ENCODE measurements at regions not wholly inside any gene's neighbourhood (a gene's known extent, or its start where the extent isn't known, plus 50 kb on each side); places are given as distances from the start of the nearest gene placed in this dataset.

GRCh38 chr13:79663435-79663834, 182.5 kb downstream of the NDFIP2 start:
- TF ChIP-seq ZNF317 (CRISPR knock-in tag; IDR thresholded peaks at IDR 0.05; ENCODE audit: borderline replicate concordance, low read depth): no peak
- TF ChIP-seq MAX (CRISPR knock-in tag; IDR thresholded peaks at IDR 0.05): no peak
- no peak for TF ChIP-seq CTCF (IDR thresholded peaks at IDR 0.05)
- TF ChIP-seq ZSCAN18 (CRISPR knock-in tag; IDR thresholded peaks at IDR 0.05): no peak
- no peak for TF ChIP-seq KAT7 (CRISPR knock-in tag; IDR thresholded peaks at IDR 0.05; ENCODE audit: borderline replicate concordance)
- TF ChIP-seq ELF4 (CRISPR knock-in tag; IDR thresholded peaks at IDR 0.05; ENCODE audit: low read depth): no peak
- TF ChIP-seq HMGXB4 (CRISPR knock-in tag; IDR thresholded peaks at IDR 0.05): no peak
- no peak for TF ChIP-seq ATF1 (CRISPR knock-in tag; IDR thresholded peaks at IDR 0.05)
- TF ChIP-seq ERG (CRISPR knock-in tag; IDR thresholded peaks at IDR 0.05): no peak
- no peak for TF ChIP-seq E2F5 (CRISPR knock-in tag; IDR thresholded peaks at IDR 0.05)
- no peak for TF ChIP-seq USF2 (CRISPR knock-in tag; IDR thresholded peaks at IDR 0.05)
